H1 (cell line): ENCODE measurements at regions not wholly inside any gene's neighbourhood (a gene's known extent, or its start where the extent isn't known, plus 50 kb on each side); places are given as distances from the start of the nearest gene placed in this dataset.

Experiments
- BCL11A ChIP-seq, 2 experiments: IDR thresholded peaks; one replicate each; pipeline ENCODE4 v1.6.1; 2011; ENCODE audit warnings: low read depth in 2 of 2, low read length in 2 of 2, mild to moderate bottlenecking in 2 of 2
- EZH2 ChIP-seq: fragments of 200-600 bp; sonication (generic); IDR thresholded peaks from 2 replicates; pipeline ENCODE4 v1.7.1; 2012; ENCODE audit warnings: low read depth, mild to moderate bottlenecking, moderate library complexity, low read length, inconsistent platforms; ENCODE audit not compliant: severe bottlenecking
- KDM5A ChIP-seq: fragments of 200-600 bp; IDR thresholded peaks from 2 replicates; pipeline ENCODE4 v1.7.1; 2012; ENCODE audit warnings: mild to moderate bottlenecking, low read length, inconsistent platforms, mixed read lengths
- MAFK ChIP-seq: IDR thresholded peaks from 2 replicates; pipeline ENCODE4 v1.6.1; 2012; ENCODE audit warnings: low read depth, mild to moderate bottlenecking, improper control_type of control experiment, low read length
- POLR2A ChIP-seq, 2 experiments: IDR thresholded peaks; 1 replicate in 1 of 2; 2 replicates in 1 of 2; pipeline ENCODE4 v1.6.1; 2011; ENCODE audit warnings: low read depth in 2 of 2, low read length in 2 of 2, mild to moderate bottlenecking in 2 of 2; ENCODE audit errors: control extremely low read depth in 1 of 2
- RFX5 ChIP-seq: IDR thresholded peaks from 2 replicates; pipeline ENCODE4 v1.6.1; 2011; ENCODE audit warnings: low read depth, low read length, improper control_type of control experiment, borderline replicate concordance
- RXRA ChIP-seq: IDR thresholded peaks from 2 replicates; pipeline ENCODE4 v1.6.1; 2011; ENCODE audit warnings: low read depth, mild to moderate bottlenecking, low read length, moderate library complexity; ENCODE audit not compliant: insufficient read depth
- YY1 ChIP-seq: IDR thresholded peaks from 2 replicates; pipeline ENCODE4 v1.6.1; 2011; ENCODE audit warnings: low read depth, mild to moderate bottlenecking, low read length
- ZNF274 ChIP-seq: IDR thresholded peaks from 2 replicates; pipeline ENCODE4 v1.7.0; 2012; ENCODE audit warnings: low read length, borderline replicate concordance; ENCODE audit errors: extremely low read depth
- TF ChIP-seq, protein P1 (sequence below), 3 experiments: IDR thresholded peaks; 1 replicate in 2 of 3; 2 replicates in 1 of 3; pipeline versions ENCODE4 v1.5.1 to v1.6.1; 2011; ENCODE audit warnings: low read length in 3 of 3, mild to moderate bottlenecking in 3 of 3, inconsistent platforms in 2 of 3, low read depth in 1 of 3, moderate library complexity in 1 of 3; ENCODE audit not compliant: insufficient read depth in 1 of 3; ENCODE audit errors: control extremely low read depth in 1 of 3

DNA sequence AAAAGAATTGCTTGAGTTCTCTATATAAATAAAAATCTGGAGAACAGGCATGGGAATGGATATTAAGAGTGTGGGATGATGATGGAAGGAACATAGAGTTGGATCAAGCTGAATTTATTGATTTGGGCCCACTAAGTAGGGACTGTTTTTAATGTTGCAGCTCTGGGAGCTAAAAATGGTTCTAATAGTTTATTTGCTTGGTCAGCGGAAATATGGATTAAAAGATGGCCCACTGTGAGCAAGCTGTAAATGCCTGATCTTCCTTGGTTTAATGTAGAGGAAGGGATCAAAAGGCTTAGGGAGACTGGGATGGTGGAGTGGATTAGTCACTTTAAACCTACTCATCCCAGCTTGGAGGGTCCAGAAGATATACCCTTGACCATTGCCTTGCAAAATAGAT lies 429.4 kb upstream of the NXPH2 start:
- TF ChIP-seq ZNF274, result no peak
- TF ChIP-seq BCL11A (IDR thresholded peaks at IDR 0.05; ENCODE audit: low read depth in 2 of 2, low read length in 2 of 2), result no peak
- TF ChIP-seq RXRA, result no peak
- TF ChIP-seq, protein P1, sequence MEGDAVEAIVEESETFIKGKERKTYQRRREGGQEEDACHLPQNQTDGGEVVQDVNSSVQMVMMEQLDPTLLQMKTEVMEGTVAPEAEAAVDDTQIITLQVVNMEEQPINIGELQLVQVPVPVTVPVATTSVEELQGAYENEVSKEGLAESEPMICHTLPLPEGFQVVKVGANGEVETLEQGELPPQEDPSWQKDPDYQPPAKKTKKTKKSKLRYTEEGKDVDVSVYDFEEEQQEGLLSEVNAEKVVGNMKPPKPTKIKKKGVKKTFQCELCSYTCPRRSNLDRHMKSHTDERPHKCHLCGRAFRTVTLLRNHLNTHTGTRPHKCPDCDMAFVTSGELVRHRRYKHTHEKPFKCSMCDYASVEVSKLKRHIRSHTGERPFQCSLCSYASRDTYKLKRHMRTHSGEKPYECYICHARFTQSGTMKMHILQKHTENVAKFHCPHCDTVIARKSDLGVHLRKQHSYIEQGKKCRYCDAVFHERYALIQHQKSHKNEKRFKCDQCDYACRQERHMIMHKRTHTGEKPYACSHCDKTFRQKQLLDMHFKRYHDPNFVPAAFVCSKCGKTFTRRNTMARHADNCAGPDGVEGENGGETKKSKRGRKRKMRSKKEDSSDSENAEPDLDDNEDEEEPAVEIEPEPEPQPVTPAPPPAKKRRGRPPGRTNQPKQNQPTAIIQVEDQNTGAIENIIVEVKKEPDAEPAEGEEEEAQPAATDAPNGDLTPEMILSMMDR (IDR thresholded peaks at IDR 0.05; ENCODE audit: control extremely low read depth in 1 of 3, insufficient read depth in 1 of 3, low read depth in 1 of 3, low read length in 3 of 3), result no peak
- TF ChIP-seq YY1, result no peak
- peak; percentile 43; the same call in 1 of the 2 replicates for TF ChIP-seq MAFK
- TF ChIP-seq EZH2, result no peak
- no peak for TF ChIP-seq KDM5A
- no peak for TF ChIP-seq POLR2A (IDR thresholded peaks at IDR 0.05; ENCODE audit: control extremely low read depth in 1 of 2, low read depth in 2 of 2, low read length in 2 of 2)
- no peak for TF ChIP-seq RFX5
